ENCODE measurements at regions not wholly inside any gene's neighbourhood (a gene's known extent, or its start where the extent isn't known, plus 50 kb on each side); places are given as distances from the start of the nearest gene placed in this dataset.

DNA sequence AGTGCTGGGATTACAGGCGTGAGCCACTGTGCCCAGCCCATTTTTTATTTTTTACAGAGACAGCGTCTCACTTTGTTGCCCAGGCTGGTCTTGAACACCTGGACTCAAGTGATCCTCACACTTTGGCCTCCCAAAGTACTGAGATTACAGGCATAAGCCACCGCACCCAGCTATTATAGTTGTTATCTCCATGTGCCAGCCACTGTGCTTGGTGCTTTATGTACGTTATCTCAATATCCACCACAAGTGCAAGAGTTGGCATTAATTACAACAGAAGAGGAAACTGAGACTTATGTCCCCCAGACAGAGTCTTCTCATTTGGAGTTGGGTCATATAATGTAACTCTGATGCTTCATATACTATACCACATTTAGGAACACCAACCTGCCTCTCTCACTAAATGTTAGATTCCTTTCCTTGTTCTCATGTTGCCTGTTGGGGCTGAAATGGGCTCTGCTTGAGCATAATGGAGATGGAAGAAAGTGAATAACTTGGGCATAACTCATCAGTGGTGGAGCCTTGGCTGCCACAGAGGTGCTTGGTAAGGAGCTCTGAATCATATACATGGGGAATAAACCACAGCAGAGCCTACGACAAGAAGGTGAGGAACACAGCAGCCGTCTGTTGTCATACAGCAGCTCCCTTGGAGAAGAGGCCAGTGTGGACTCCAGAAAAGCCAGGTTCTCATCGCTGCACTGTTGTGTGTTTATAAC is 84.3 kb downstream of the SPRY1 start:
- Histone ChIP-seq H3K36me3 (ENCODE audit: insufficient read depth, low read length) (no peaks in the 10 kb centered on the region), H3K4me1 (ENCODE audit: insufficient read depth, low read length) (no peaks in the 10 kb centered on the region), H3K4me3 (ENCODE audit: low read length in 2 of 2) (no peak overlapping the region), H3K9me3 (ENCODE audit: control insufficient read depth in 1 of 2, low read length in 2 of 2) (no peaks in the 10 kb centered on the region), H3K27me3 (ENCODE audit: insufficient read depth, low read length) (no peaks in the 10 kb centered on the region), H3K27ac (ENCODE audit: low read depth, low read length) (no peak overlapping the region)
- ChIA-PET CTCF (ENCODE audit: partially characterized antibody) (no interaction called here), POLR2A (ENCODE audit: partially characterized antibody) (no interaction called here)
- peaks cover 0 to 2% of the 10 kb centered on the region in 2 donors for H3K27me3 Mint-ChIP-seq
- peaks cover 0 to 2% (median 0%) of the 10 kb centered on the region in 8 donors for H3K9me3 Mint-ChIP-seq
- no peak for DNase-seq
- intact Hi-C loops (cut with micrococcal nuclease): no loop called here
- H3K27ac Mint-ChIP-seq: no peak overlapping the region
- H3K4me3 Mint-ChIP-seq: no peak overlapping the region
- no peaks in the 10 kb centered on the region for H3K36me3 Mint-ChIP-seq
- H3K4me1 Mint-ChIP-seq: peaks cover 2 to 19% (median 9%) of the 10 kb centered on the region in 4 donors

DNA sequence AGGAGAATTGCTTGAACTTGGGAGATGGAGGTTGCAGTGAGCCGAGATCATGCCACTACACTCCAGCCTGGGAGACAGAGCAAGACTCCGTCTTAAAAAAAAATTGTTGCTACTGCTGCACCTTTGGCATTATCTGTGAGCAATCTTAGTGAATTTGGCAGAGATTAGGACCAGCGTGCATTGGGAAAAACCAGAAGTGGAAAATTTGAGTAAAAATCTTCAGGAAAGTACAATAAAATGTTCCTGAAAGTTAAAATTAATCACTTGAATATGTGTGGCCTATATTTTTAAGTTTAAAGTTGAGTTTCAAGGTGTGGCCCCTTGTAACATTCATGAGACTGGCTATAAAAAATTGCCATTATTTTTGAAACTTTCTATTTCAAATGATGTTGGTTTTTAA is 85.1 kb downstream of the SPRY1 start:
- CTCF ChIA-PET (ENCODE audit: partially characterized antibody): no interaction called here
- DNase-seq: no peak
- Histone ChIP-seq H3K27ac (ENCODE audit: low read depth, low read length) (no peak overlapping the region), H3K4me1 (ENCODE audit: insufficient read depth, low read length) (no peaks in the 10 kb centered on the region), H3K27me3 (ENCODE audit: insufficient read depth, low read length) (no peaks in the 10 kb centered on the region), H3K4me3 (ENCODE audit: low read length in 2 of 2) (no peak overlapping the region), H3K36me3 (ENCODE audit: insufficient read depth, low read length) (no peaks in the 10 kb centered on the region), H3K9me3 (ENCODE audit: control insufficient read depth in 1 of 2, low read length in 2 of 2) (no peaks in the 10 kb centered on the region)
- Mint-ChIP-seq H3K4me1 (peaks cover 2 to 19% (median 9%) of the 10 kb centered on the region in 4 donors), H3K36me3 (no peaks in the 10 kb centered on the region), H3K9me3 (peaks cover 0 to 2% (median 0%) of the 10 kb centered on the region in 8 donors), H3K27me3 (peaks cover 0 to 2% of the 10 kb centered on the region in 2 donors), H3K4me3 (no peak overlapping the region), H3K27ac (no peak overlapping the region)
- POLR2A ChIA-PET (ENCODE audit: partially characterized antibody): no interaction called here
- intact Hi-C loops (cut with micrococcal nuclease): no loop called here

DNA sequence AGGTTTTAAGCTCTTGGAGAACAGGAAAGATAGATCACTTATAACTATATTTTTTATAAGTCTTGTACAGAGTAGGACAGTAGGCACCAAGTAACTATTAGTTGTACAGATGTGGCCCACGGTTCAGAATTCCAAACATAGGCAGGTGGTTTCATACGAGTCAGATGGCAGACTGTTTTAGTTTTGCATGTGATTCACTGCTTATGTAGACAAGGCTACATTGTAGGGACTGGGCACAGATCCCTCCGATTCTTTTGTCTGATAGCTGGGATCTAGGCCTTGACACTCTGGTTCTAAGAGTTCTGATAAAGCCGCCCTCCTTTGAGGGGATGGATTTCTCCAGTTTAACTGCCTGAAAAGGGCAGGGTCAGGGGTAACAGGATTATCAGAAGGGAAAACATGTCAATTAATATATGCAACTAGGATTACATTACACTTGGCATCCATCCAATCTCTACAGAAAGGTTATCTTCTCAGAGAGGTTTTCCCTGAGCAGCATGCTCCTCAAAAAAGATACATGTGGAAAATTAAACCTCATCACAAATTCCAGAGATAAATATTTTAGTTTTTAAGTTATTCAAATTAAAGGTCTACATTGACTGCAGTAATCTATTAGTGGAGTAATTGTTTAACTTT is 87.8 kb downstream of the SPRY1 start:
- ChIA-PET POLR2A (ENCODE audit: partially characterized antibody) (no interaction called here), CTCF (ENCODE audit: partially characterized antibody) (no interaction called here)
- intact Hi-C loops (cut with micrococcal nuclease): no loop called here
- Mint-ChIP-seq H3K27ac (peak overlapping the region in 1 of 7 donors; percentile 37), H3K36me3 (no peaks in the 10 kb centered on the region), H3K4me3 (no peak overlapping the region), H3K27me3 (no peaks in the 10 kb centered on the region), H3K4me1 (peaks cover 0 to under 1% (median 0%) of the 10 kb centered on the region in 4 donors), H3K9me3 (peaks cover 0 to 2% (median 0%) of the 10 kb centered on the region in 8 donors)
- H3K4me1 ChIP-seq (ENCODE audit: insufficient read depth, low read length): no peaks in the 10 kb centered on the region
- no peaks in the 10 kb centered on the region for H3K36me3 ChIP-seq (ENCODE audit: insufficient read depth, low read length)
- no peaks in the 10 kb centered on the region for H3K9me3 ChIP-seq (ENCODE audit: control insufficient read depth in 1 of 2, low read length in 2 of 2)
- H3K27ac ChIP-seq (ENCODE audit: low read depth, low read length): no peak overlapping the region
- no peak overlapping the region for H3K4me3 ChIP-seq (ENCODE audit: low read length in 2 of 2)
- no peaks in the 10 kb centered on the region for H3K27me3 ChIP-seq (ENCODE audit: insufficient read depth, low read length)
- no peak for DNase-seq

DNA sequence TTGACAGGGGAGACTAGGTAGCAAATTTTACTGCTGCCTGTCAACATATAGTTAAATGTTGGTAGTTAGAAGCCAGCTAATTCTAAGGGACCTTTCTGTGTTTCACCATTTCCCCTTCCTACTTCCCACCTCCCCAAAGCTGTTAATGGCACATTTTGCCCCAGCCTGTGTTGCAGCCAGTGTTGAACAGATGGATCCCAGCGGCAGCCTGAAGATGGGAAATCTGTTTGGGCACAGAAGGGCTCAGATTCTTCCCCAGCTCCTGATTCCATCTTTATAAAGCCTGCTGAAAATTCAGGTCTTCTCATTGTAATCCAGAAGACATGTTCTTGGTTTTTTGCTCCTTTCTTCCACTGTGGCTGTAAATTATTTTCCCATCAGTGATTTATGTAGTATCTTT is 89.0 kb downstream of the SPRY1 start:
- Mint-ChIP-seq H3K4me3 (no peak overlapping the region), H3K4me1 (no peaks in the 10 kb centered on the region), H3K27me3 (no peaks in the 10 kb centered on the region), H3K36me3 (no peaks in the 10 kb centered on the region), H3K9me3 (peaks cover 0 to 3% (median 0%) of the 10 kb centered on the region in 8 donors), H3K27ac (no peak overlapping the region)
- ChIA-PET POLR2A (ENCODE audit: partially characterized antibody) (no interaction called here), CTCF (ENCODE audit: partially characterized antibody) (no interaction called here)
- no peaks in the 10 kb centered on the region for H3K4me1 ChIP-seq (ENCODE audit: insufficient read depth, low read length)
- H3K27ac ChIP-seq (ENCODE audit: low read depth, low read length): no peak overlapping the region
- no peaks in the 10 kb centered on the region for H3K9me3 ChIP-seq (ENCODE audit: control insufficient read depth in 1 of 2, low read length in 2 of 2)
- H3K36me3 ChIP-seq (ENCODE audit: insufficient read depth, low read length): no peaks in the 10 kb centered on the region
- no peak for DNase-seq
- intact Hi-C loops (cut with micrococcal nuclease): no loop called here
- H3K4me3 ChIP-seq (ENCODE audit: low read length in 2 of 2): no peak overlapping the region
- no peaks in the 10 kb centered on the region for H3K27me3 ChIP-seq (ENCODE audit: insufficient read depth, low read length)

DNA sequence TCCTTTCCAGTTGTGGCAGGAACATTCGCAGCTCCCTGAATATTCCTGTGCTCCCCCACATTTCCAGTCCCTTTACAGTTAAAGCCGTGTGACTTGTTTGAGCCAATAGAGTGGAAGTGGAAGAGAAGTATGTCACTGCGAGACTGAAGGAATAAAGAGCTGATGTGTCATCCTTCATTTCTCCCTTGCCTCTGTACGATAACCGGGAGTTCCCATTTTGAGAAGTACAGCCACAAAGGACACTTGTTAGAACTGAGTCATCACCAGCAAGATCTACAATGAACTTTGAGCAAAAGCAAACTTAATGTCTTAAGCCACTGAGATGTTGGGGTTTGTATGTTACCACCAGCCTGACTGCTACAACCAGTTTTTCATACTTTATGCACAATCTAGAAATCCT is 92.3 kb downstream of the SPRY1 start:
- H3K27ac Mint-ChIP-seq: no peak overlapping the region
- H3K27me3 Mint-ChIP-seq: peaks cover 2 to 3% of the 10 kb centered on the region in 2 donors
- no peaks in the 10 kb centered on the region for H3K4me1 Mint-ChIP-seq
- no peaks in the 10 kb centered on the region for H3K36me3 Mint-ChIP-seq
- ChIA-PET CTCF (ENCODE audit: partially characterized antibody) (no interaction called here), POLR2A (ENCODE audit: partially characterized antibody) (no interaction called here)
- no peak overlapping the region for H3K4me3 Mint-ChIP-seq
- peaks cover 0 to 5% (median under 1%) of the 10 kb centered on the region in 8 donors for H3K9me3 Mint-ChIP-seq
- Histone ChIP-seq H3K4me3 (ENCODE audit: low read length in 2 of 2) (no peak overlapping the region), H3K27ac (ENCODE audit: low read depth, low read length) (no peak overlapping the region), H3K9me3 (ENCODE audit: control insufficient read depth in 1 of 2, low read length in 2 of 2) (no peaks in the 10 kb centered on the region), H3K27me3 (ENCODE audit: insufficient read depth, low read length) (no peaks in the 10 kb centered on the region), H3K4me1 (ENCODE audit: insufficient read depth, low read length) (no peaks in the 10 kb centered on the region), H3K36me3 (ENCODE audit: insufficient read depth, low read length) (no peaks in the 10 kb centered on the region)
- no peak for DNase-seq
- intact Hi-C loops (cut with micrococcal nuclease): no loop called here

GRCh38 chr4:123495530-123495929 is 98.9 kb downstream of the SPRY1 start:
- Histone ChIP-seq H3K9me3 (ENCODE audit: control insufficient read depth in 1 of 2, low read length in 2 of 2) (no peaks in the 10 kb centered on the region), H3K4me1 (ENCODE audit: insufficient read depth, low read length) (no peaks in the 10 kb centered on the region), H3K27ac (ENCODE audit: low read depth, low read length) (no peak overlapping the region), H3K36me3 (ENCODE audit: insufficient read depth, low read length) (no peaks in the 10 kb centered on the region), H3K27me3 (ENCODE audit: insufficient read depth, low read length) (no peaks in the 10 kb centered on the region), H3K4me3 (ENCODE audit: low read length in 2 of 2) (no peak overlapping the region)
- Mint-ChIP-seq H3K36me3 (no peaks in the 10 kb centered on the region), H3K27me3 (peaks cover 6 to 7% of the 10 kb centered on the region in 2 donors), H3K27ac (no peak overlapping the region), H3K9me3 (peaks cover 0 to 9% (median 3%) of the 10 kb centered on the region in 8 donors), H3K4me3 (no peak overlapping the region), H3K4me1 (no peaks in the 10 kb centered on the region)
- CTCF ChIA-PET (ENCODE audit: partially characterized antibody): interaction anchor here (0.6 to 1.1 kb wide), 2 partner anchors 20 to 275 kb away, joined by 3 read pairs; no protein-coding TSS in a partner anchor
- POLR2A ChIA-PET (ENCODE audit: partially characterized antibody): no interaction called here
- intact Hi-C loops (cut with micrococcal nuclease): no loop called here
- no peak for DNase-seq

DNA sequence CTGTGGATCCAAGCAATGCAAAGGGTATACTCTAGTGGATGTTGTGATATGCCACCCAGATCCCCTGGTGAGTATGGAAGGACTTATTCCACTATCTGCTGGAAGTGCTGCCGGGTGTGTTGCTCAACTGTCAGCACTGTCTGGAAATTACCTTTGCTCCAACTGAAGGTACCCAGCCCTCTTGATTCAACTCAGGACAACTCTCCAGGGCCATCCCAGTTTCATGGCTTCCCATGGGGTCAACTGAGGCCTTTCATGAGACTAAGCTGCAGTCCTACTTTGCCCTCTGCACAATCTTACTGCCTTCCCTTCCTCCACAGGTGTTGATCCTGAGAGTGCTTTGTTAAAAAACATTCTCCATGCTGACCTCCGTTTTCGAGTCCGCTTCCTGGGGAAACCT is 99.8 kb downstream of the SPRY1 start:
- intact Hi-C loops (cut with micrococcal nuclease): no loop called here
- Mint-ChIP-seq H3K9me3 (peaks cover 0 to 9% (median 4%) of the 10 kb centered on the region in 8 donors), H3K4me3 (no peak overlapping the region), H3K27me3 (peaks cover 8% of the 10 kb centered on the region in 2 donors), H3K4me1 (no peaks in the 10 kb centered on the region), H3K36me3 (no peaks in the 10 kb centered on the region), H3K27ac (no peak overlapping the region)
- CTCF ChIA-PET (ENCODE audit: partially characterized antibody): interaction anchor here (0.6 kb wide), 1 partner anchor 276 kb away, joined by 3 read pairs; no protein-coding TSS in a partner anchor
- POLR2A ChIA-PET (ENCODE audit: partially characterized antibody): no interaction called here
- no peak for DNase-seq
- Histone ChIP-seq H3K36me3 (ENCODE audit: insufficient read depth, low read length) (no peaks in the 10 kb centered on the region), H3K27ac (ENCODE audit: low read depth, low read length) (no peak overlapping the region), H3K27me3 (ENCODE audit: insufficient read depth, low read length) (no peaks in the 10 kb centered on the region), H3K9me3 (ENCODE audit: control insufficient read depth in 1 of 2, low read length in 2 of 2) (no peaks in the 10 kb centered on the region), H3K4me1 (ENCODE audit: insufficient read depth, low read length) (no peaks in the 10 kb centered on the region), H3K4me3 (ENCODE audit: low read length in 2 of 2) (no peak overlapping the region)
